Activated CD4-positive, CD25-positive, alpha-beta regulatory T cell treated with anti-CD3 and anti-CD28 coated beads, Interleukin-2, amount 50 U/mL, for 16 hours (primary cell): ENCODE measurements at regions not wholly inside any gene's neighbourhood (a gene's known extent, or its start where the extent isn't known, plus 50 kb on each side); places are given as distances from the start of the nearest gene placed in this dataset.
"Not testable (repeated sequence)": the region's sequence is repeated elsewhere in the genome, so short reads cannot be mapped to it uniquely, and the experiment has no call there.

Experiments used
- DNase-seq: peaks from one replicate; pipeline ENCODE4 v3.0.0-alpha.2; 2020; ENCODE audit warnings: low read depth, low spot score

DNA sequence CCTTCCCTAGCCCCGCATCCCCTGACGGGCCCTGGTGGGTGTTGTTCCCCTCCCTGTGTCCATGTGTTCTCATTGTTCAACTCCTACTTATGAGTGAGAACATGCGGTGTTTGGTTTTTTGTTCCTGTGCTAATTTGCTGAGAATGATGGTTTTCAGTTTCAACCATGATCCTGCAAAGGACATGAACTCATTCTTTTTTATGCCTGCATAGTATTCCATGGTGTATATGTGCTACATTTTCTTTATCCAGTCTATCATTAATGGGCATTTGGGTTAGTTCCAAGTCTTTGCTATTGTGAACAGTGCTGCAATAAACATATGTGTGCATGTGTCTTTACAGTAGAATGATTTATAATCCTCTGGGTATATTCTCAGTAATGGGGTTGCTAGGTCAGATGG lies 65.7 kb upstream of the DCD start:
- DNase-seq = not testable (repeated sequence)

DNA sequence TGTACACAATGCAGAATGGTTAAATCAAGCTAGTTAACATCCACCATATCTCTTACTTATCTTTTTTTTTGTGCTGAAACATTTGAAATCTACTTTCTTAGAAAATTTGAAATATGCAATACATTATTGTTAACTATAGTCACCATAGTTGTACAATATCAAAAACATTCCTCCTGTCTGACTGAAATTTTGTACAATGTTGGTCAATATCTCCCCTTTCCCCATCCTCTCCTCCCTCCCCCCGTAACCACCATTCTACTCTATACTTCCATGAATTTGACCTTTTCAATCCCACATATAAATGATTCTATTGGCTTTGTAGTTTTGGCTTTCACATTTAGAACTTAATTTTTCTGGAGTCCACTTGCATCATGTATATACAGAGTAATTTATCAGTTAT lies 63.5 kb upstream of the DCD start:
- no peak for DNase-seq

GRCh38 chr12:54708826-54709225 lies 60.7 kb upstream of the DCD start:
- DNase-seq = no peak

GRCh38 chr12:54704202-54704601 lies 56.0 kb upstream of the DCD start:
- DNase-seq = no peak

GRCh38 chr12:54701940-54702592 lies 53.9 kb upstream of the DCD start:
- DNase-seq = no peak

DNA sequence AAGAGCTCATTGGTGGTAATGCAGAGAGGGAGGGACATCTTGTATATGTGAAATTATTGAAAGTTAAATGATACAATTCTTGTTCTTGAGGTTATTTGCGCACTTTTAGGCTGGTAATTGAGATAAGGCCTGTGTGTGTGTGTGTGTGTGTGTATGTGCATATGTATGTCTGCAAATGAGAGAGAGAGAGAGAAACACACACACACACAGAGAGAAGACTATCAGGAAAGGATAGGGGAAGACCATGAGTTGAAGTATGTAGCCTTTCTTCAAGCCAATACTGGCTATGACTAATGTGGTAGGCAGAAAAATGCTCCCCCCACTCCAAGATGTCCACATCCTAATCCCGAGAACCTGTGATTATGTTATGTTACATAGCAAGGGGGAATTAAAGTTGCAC lies 52.7 kb upstream of the DCD start:
- no peak for DNase-seq

DNA sequence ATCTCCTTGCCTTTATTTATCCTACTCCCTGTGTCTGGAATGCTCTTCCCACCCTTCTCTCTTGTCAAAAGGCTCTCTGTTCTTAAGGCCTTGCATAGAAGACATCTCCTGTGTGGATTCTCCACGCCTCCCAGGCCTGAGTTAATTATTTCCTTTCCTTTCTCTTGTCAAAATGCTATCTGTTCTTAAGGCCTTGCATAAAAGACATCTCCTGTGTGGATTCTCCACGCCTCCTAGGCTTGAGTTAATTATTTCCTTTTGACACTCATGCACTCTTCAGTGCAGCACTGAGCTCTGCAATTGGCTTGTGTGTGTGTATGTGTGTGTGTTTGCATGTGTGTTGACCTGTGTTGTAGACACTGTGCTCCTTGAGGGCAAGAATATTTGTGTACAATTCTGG lies 52.1 kb upstream of the DCD start:
- DNase-seq = no peak
